Cerebellar cortex (tissue), 1 donor: ENCODE measurements at regions not wholly inside any gene's neighbourhood (a gene's known extent, or its start where the extent isn't known, plus 50 kb on each side); places are given as distances from the start of the nearest gene placed in this dataset.
"Not testable (repeated sequence)": the region's sequence is repeated elsewhere in the genome, so short reads cannot be mapped to it uniquely, and the experiment has no call there.

Experiments used
- DNase-seq: peaks from one replicate; pipeline ENCODE4 v3.0.0-alpha.2; 2015; ENCODE audit warnings: low spot score

DNA sequence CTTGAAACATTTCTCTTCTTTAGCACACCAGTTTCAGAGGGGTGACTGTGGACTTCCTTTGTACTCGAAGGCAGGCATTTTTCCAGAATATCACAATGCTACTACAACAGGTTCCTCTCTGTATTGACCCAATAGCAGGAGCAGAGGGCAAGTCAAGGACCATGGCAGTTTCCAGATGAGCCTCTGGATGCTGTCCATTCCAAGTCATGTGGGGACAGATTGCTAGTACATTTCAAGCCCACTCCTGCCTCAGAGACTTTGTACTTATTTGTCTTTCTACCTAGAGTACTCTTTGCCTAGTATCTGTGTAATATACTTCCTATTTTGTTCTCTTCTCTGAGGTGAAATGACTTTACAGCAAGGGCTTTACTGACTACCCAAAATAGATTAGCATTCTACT lies 373.9 kb downstream of the PIK3C3 start:
- DNase-seq, result no peak

DNA sequence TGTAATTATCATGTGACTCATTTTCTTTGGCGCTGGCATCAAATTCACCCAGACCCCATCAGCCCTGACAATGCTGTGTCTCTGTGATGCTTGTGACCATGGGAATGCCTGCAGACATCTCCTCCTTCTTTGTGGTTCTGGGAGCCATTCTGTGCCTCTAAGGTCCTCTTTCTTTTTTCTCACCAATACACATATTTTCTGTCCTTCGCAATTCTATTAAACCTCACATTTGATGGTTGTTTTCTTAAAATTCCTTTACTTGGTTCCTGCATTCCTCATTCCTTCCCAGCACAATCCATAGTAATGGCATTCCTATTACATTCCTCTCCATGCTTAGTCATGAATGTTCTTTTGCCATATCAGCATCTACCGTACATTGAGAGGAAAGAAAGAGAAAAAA lies 375.3 kb downstream of the PIK3C3 start:
- no peak for DNase-seq

DNA sequence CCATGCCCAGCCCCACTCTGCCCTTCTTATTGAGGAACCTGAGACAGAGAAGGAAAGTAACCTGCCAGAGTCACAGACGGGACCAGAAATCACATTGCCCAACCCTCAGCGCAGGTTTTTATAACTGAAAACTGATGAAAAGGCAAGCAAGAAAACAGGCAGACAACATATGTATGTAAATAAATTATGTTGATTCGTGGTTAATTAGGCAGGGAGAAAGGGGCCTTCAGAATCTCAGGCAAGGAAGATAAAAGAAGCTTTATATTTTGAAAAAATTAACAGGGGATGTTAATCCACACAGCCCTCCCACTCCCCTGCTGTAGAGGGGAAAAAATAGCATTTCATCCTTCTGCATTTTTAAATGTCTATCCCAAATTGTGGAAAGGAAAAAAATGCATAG lies 378.5 kb downstream of the PIK3C3 start:
- no peak for DNase-seq

DNA sequence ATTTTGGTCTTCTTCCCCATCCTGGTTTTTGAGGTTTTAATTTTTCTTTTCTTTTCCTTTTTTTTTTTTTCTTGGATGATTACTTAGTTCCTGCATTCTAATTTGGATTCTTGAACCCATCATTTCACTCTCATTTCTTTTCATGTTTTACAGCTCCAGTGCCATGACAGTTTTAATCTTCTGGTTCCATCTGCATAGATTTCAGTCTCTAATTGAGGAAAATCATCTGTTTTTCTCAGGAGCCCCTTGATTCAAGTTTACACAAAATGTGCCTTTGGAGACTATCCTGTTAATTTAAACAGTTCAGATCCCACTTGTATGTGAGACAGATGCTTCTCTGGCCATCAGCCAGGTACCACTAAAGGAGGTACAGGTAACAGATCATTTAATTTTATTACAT lies 379.9 kb downstream of the PIK3C3 start:
- DNase-seq, result no peak

DNA sequence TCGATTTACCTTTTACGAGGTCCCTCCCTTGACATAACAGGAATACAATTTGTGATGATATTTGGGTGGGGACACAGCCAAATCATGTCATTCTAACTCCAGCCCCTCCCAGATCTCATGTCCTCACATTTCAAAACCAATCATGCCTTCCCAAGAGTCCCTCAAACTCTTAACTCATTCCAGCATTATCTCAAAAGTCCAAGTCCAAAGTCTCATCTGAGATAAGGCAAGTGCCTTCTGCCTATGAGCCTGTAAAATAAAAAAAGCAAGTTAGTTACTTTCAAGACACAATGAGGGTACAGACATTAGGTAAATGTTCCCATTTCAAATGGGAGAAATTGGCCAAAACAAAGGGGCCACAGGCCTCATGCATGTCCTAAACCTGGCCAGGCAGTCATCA lies 381.1 kb downstream of the PIK3C3 start:
- no peak for DNase-seq

DNA sequence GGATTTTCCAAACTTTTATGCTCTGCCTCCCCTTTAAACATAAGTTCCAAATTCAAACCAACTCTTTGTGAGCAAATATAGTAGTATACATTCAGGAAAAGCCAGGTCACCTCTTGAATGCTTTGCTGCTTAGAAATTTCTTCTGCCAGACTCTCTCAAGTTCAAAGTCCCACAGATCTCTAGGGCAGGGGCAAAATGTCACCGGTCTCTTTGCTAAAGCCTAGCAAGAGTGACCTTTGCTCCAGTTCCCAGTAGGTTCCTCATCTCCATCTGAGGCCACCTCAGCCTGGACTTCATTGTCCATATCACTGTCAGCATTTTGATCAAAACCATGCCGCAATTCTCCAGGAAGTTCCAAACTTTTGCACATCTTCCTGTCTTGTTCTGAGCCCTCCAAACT lies 382.3 kb downstream of the PIK3C3 start:
- not testable (repeated sequence) for DNase-seq

DNA sequence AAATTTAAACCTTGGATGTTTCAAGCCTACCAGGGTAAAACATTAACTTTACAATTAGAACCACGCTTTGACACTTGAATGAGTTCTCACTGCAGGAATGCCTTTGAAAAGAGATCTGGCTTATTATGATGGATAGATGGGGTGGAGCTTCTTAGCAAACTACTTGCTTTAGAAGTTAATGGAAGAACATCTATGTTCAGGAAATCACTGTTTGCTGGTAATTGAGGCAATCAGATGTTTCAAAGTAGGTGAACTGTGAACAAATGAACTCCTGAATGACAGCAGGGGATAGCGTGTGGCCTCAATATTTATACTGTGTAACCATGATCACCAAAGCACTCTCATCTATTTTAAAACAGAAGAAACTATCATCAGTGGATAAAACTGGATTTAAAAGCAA lies 383.6 kb downstream of the PIK3C3 start:
- DNase-seq, result no peak

DNA sequence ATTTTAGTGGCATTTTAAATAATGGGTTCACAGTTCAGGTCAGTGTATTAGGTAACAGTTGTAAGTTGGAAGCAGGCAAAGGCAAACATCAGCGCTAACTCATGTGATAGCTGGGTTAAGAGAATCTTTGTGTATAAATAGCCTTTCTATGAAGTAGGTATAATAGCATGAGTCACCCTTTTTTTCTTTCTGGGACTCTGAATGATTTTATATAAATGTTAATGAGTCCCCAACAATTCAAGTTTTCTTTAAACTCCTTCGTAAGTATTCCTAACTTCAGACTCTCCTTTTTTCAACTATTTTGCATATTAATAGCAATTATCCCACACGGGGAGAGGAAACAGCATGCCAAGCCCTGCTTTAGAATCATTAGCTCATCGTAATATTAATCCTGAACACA lies 384.3 kb downstream of the PIK3C3 start:
- DNase-seq, result no peak

DNA sequence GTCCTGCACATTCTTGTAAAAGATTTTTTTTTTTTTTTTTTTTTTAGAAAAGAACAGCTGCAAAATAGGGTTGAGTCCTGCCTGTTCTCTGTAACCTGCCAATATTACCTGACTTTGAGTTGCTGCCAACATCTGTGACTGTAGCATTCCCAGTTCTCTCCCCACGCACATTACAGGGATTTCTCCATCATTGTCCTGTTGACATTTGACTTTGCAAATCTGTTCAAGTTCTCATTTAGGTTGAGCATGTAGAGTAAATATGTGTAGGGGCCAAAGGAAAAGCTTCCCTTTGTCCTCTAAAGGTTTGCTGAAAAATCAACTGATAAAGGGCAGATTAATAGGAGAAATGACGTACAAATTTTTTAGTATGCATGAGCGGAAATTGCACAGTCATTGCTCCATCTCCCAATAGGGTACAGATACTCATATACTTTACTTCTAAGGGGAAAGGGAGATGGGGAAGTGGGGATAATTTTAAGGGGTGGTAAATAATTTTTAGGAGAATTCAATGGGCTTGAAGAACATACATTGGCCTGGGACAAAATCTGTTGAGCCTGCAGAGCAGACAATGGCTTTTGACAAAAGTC lies 385.5 kb downstream of the PIK3C3 start:
- DNase-seq, result no peak

DNA sequence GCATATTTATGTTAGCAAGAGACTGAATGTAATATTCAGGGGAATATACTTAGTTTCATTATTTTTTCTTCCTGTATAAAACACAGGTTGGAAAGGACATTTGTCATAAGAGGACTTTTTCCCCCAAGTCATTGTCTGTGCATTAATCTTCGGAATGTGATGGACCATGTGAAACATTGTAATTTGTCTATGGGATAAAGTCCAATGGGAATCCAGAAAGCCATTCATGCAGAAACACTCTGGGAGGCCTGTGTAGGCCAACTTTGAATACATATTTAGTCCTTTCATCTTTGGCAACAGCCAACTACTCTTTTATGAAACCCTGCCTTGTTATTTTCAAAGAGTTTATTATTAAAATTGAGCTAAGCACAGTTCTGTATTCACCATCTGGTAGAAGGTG lies 386.4 kb downstream of the PIK3C3 start:
- no peak for DNase-seq

DNA sequence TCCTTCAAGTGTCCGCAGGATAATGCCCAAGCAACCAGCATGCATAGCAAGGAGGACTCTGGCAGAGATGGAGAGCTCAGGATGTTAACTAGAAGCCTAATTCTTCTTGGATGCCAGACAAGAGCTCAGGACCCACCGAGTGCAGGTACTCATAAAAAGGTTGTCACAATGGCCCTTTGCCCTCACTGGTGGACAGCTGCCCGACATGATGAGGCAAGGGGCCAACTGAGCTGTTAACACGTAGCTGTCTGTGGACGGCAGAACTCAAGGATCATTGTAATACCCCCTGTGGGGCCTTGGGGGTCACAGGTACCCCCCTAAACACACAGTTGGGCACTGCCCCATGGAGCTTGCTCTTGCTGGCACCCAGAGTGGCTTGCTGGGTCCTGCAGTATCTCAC lies 393.7 kb downstream of the PIK3C3 start:
- DNase-seq, result no peak

DNA sequence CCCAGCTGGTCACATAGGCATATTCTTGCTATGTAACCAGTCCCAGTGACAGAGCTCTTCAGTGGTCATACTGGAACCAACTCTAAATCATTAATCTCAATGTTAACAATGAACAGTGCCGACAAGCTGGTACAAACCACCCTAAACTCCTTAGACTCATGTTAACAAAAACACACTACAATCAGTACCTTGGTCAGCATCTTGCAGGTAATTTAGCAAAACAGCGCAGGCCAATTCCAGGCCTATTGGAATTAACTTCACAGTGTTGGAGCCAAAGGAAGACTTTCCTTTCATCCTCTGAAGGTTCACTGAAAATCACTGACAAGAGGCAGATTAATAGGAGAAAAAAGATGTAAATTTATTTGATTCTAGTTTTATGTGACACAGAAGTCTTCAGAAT lies 396.4 kb downstream of the PIK3C3 start:
- no peak for DNase-seq

DNA sequence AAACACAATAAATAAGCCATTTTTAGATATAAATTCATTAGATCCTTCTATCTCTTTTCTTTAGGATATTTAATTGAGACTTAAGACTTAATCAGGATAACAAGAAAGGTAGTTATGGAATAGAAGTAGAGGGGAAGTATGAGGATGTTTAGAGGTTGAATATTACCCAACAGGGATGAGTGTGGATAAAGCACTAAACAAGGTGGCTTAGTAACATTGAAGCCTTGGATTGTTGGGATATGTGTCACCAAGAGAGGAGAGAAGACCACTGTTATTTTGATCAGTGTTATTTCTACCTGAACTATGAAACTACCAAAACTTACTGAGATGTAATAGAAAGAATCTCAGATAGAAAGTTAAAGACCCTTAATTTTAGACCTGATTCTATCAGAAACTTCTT lies 405.7 kb downstream of the PIK3C3 start:
- DNase-seq, result no peak

DNA sequence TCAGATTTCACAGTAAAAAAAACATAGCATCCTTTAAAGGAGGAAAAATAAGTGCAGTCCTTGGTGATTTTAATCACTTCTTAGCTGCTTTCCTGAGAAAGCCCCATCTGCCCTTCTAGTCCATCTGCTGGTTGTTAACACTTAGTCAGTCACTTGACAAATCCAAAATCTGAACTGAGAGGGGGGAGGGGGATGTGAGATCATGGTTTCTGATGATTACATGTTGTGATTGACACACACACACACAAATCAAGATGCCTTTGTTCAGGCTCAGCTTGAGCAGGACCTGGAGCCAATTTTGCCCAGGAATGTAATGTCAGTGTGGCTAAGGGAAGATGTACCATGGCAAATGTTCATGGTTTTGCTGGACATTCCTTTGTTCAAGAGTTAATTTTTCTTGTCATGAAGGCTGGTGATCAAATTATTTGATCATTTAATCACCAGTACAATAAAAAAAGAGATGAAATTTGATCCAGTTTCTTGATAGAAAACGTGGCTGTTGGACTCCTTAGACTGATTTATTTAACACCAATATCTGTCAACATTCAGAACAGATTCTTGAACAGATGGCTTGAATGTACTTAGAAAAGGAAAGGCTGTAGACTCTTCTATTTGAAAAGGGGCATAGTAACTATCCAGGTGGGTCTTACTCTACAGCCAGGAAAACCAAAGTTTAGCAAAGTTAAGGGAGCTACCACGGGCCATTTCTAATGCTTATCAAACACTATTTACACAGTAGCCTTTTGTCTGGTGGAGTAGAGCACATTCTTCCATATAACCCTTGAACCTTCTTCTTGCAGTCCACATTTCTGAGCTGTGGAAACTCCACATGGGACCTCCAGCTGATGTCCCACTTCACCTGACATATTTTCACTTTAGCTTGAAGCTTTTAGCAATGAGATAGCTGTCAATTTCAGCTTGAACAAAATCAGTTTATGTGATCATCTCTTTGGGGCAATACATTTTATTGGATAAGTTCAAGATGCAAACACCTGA lies 408.7 kb downstream of the PIK3C3 start:
- peak; percentile 55 for DNase-seq

DNA sequence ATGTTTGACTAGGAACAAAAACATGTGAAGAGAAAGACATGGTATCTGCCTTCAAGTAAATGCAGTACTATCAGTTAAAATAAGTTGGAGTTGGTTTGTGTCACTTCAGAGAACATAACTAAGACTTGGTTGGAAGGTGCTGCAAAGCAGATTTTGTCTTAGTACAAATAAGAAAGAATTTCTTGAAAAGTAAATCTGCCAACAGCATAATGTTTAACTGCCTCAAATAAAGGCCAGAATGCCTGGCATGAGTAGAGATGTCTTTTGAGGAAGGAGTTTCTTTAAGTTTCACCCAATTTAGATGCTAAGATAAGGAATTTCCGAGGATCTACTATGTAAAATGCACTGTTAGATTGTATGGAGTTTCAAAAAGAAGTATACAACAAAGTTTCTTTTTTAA lies 409.7 kb downstream of the PIK3C3 start:
- DNase-seq, result no peak

DNA sequence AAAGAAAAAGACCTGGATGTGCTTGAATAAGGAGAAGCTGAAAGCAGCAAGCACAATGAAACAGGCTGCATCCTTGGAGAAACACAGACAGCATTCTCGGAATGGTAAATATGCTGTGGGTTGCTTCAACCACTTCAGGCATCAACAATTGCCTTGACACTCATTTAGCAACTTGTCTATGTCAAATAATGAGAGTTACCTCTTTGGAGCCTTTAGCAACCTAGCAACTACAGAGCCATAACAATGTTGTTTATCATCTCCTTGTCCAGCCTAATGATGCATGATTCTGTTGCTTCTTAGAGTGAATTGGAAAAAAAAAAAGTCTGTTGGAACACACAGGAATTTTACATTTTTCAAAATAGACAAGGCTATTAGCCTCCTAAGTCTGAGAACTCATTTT lies 410.6 kb downstream of the PIK3C3 start:
- DNase-seq, result peak; percentile 31

DNA sequence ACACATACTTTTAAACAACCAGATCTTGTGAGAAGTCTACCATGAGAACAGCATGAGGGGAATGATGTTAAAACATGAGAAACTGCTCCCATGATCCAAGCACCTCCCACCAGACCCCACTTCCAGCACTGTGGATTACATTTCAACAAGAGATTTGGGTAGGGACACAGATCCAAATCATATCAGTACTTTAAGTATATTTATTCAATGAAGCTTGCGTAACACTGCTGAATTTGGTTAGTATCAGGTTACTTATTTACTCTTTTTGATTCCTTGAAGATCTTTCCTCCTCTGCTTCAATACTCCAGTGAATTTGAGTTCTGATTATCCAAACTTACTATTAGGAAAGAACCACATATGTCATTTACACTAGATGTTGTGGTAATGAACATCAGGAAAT lies 418.6 kb downstream of the PIK3C3 start:
- DNase-seq, result no peak

DNA sequence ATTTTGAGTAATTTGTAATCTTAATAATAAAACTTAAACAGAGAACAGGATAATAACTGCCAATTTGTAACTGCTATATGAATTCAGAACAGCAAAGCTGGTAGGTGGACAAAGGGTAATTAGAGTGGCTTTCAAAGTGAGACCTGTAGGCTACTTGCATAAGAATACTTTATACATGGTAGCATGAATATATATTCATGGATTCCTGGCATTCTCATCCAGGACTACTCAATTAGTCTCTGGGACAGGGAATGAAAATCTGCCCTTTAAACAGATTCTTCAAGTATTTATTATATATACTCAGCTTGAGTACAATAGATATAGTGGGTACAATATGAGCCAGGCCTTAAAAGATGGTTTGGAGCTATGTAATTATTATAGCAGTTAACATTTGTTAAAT lies 419.9 kb downstream of the PIK3C3 start:
- DNase-seq, result no peak

DNA sequence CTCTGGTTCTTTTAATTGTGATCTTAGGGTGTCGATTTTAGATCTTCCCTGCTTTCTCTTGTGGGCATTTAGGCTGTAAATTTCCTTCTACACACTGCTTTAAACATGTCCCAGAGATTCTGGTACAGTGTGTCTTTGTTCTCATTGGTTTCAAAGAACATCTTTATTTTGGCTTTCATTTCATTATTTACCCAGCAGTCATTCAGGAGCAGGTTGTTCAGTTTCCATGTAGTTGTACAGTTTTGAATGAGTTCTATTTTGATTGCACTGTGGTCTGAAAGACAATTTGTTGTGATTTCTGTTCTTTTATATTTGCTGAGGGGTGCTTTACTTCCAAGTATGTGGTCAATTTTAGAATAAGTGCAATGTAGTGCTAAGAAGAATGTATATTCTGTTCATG lies 423.8 kb downstream of the PIK3C3 start:
- not testable (repeated sequence) for DNase-seq

DNA sequence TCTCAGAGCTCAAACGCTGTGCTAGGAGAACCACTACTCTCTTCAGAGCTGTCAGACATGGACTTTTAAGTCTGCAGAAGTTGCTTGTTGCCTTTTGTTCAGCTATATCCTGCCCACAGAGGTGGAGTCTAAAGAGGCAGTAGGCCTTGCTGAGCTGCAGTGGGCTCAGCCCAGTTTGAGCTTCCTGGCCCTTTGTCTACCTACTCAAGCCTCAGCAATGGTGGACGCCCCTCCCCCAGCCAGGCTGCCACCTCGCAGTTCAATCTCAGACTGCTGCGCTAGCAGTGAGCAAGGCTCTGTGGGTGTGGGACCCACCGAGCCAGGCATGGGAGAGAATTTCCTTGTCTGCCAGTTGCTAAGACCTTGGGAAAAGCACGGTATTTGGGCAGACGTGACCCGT lies 426.2 kb downstream of the PIK3C3 start:
- not testable (repeated sequence) for DNase-seq

DNA sequence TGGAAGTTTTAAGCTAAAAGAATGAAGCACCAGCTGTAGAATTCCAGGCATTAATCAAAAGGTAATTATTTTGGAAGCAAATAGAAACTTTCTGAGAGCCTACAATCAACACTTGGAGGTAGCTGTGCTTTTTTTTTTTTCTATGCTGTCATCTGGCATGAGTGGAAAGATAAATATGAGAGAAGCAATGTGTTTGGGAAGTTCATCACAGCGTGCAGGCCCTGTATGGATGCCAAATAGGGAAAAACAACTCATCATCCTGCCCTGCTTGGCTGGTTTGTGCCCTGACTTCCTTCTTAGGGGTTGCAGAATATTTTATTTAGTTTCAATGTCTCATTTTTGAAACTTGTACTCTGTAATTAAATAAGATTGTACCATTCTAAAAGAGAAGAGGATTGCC lies 437.4 kb downstream of the PIK3C3 start:
- peak; percentile 83 for DNase-seq

DNA sequence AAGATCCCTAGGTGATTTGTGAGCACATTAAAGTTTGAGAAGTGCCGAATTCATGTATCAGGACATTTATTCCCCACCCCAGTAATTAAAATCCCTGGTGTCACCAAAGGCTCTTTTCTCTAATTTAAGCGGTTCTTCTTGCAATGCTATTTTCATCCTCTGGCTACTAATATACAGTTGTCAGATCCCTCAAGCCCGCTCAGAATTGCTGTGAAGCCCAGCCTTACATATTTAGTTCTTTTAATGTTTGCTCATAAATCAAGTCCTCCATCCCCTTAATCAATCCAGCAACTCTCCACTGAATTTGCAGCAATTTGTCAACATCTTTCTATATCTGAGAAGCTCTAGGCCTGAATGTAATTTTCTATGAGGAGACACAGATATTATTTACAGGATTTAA lies 437.9 kb downstream of the PIK3C3 start:
- DNase-seq, result no peak

DNA sequence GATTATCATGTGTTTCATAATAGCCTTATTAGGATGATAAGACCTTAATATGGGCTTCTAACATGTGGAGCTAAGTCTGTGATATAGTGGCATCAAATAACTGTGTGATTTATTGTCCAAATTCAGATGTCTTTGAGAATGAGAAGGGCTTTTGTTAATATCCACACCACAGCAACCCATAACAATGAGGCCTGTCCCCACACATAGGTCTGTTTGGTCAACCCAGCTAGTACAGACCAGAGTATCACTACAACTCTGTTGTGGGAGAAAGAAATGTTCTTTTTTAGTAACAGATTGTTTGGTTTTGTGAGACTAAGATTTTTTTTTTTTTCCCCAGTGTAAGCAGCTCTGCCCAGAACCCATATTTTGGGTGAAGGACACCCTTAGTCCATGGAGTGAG lies 439.2 kb downstream of the PIK3C3 start:
- no peak for DNase-seq
